Central memory CD4-positive, alpha-beta T cell (primary cell): ENCODE measurements at regions not wholly inside any gene's neighbourhood (a gene's known extent, or its start where the extent isn't known, plus 50 kb on each side); places are given as distances from the start of the nearest gene placed in this dataset.
"Not testable (repeated sequence)": the region's sequence is repeated elsewhere in the genome, so short reads cannot be mapped to it uniquely, and the experiment has no call there.

Experiments used
- DNase-seq: peaks from one replicate; pipeline ENCODE4 v3.0.0; 2022

DNA sequence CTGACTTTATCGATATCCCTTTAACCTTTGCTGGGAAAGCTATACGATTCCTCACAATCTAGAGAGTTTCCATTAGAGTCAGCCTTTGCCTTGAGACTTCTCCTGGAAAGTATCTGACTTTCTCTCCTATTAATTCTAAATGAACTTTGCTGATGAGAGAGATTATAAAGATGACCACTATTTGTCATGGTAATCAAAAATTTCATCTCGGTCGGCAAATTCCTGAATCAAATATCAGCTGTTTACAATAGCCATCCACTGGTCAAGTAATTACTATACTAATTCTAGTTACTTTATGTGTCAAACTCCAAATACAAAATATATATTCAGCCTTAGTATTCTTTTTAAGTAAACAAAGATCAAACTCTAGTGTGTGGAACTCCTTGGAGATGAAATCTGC, 164.4 kb upstream of the ITGA1 start:
- DNase-seq, result no peak

DNA sequence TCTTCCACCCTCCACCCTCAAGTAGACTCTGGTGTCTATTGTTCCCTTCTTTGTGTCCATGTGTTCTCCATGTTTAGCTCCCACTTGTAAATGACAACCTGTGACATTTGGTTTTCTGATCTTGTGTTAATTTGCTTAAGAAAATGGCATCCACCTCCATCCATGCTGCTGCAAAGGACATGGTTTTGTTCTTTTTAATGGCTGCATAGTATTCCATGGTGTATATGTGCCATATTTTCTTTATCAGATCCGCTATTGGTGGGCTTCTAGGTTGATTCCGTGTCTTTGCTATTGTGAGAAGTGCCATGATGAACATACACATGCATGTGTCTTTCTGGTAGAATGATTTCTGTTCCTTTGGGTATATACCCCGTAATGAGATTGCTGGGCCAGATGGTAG, 163.4 kb upstream of the ITGA1 start:
- no peak for DNase-seq

- DNase-seq, result no peak
Observed at GRCh38 chr5:52626312-52626711, 161.4 kb upstream of the ITGA1 start.

DNA sequence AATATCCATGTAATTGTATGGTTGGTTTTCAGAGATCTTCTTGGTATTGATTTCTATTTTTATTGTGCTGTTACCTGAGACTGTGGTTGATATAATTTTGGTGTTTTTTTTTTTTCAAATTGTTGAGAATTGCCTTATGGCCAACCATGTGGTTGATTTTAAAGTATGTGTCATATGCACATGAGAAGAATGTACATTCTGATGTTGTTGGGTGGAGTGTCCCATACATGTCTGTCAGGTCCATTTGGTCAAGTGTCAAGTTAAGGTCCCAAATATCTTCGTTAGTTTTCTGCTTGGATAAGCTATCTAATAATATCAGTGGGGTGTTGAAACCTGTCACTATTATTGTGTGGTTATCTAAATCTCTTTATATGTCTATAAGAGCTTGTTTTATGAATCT, 160.0 kb upstream of the ITGA1 start:
- DNase-seq, result no peak

GRCh38 chr5:52632281-52632680, 155.4 kb upstream of the ITGA1 start:
- DNase-seq, result no peak

- DNase-seq, result not testable (repeated sequence)
Observed at GRCh38 chr5:52634171-52634570, 153.5 kb upstream of the ITGA1 start.

GRCh38 chr5:52638732-52639131, 149.0 kb upstream of the ITGA1 start:
- DNase-seq, result no peak

DNA sequence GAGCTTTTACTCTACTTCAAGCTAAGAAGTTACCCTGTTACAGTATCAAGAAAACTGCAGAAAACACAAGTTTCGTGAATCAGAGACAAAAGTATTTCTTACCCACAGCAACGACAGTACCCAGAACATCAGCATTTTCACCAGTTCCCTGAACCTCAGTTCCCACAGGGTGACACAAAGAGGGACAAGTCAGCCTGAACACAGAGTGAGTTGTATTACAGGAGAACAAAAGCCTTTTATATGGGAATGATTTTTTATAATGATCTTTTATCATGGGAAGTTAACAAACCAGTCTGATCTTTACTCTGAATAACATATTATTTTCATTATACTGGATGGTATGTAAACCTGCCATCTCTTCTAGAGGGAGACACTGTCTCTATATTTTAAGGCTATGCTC, 139.0 kb upstream of the ITGA1 start:
- no peak for DNase-seq

- DNase-seq, result no peak
Observed at GRCh38 chr5:52655163-52655562, 132.6 kb upstream of the ITGA1 start.

- no peak for DNase-seq
Observed at GRCh38 chr5:52656569-52657246, 131.0 kb upstream of the ITGA1 start.

DNA sequence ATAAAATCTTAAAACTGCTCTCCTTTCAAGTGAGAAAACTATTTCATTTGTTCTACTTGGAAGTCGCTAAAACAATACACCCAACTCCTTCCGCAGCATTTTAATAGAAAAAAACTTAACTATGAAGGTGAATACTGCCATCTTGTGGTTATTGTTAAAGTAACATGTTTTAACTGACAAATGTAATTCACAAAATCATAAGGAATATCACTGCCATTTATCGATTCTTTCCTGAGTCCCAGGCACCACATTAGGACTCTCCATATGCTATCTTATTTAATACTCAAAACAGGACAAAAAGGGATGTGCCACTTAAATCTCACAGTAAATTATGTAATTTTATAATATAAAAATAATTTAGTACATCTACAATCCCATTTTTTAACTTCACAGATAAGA, 130.5 kb upstream of the ITGA1 start:
- peak; percentile 38 for DNase-seq

- no peak for DNase-seq
Observed at GRCh38 chr5:52658246-52658645, 129.5 kb upstream of the ITGA1 start.

GRCh38 chr5:52660621-52661020, 127.1 kb upstream of the ITGA1 start:
- DNase-seq, result no peak

GRCh38 chr5:52661903-52662595, 125.7 kb upstream of the ITGA1 start:
- no peak for DNase-seq

- no peak for DNase-seq
Observed at GRCh38 chr5:52665559-52665958, 122.2 kb upstream of the ITGA1 start.

DNA sequence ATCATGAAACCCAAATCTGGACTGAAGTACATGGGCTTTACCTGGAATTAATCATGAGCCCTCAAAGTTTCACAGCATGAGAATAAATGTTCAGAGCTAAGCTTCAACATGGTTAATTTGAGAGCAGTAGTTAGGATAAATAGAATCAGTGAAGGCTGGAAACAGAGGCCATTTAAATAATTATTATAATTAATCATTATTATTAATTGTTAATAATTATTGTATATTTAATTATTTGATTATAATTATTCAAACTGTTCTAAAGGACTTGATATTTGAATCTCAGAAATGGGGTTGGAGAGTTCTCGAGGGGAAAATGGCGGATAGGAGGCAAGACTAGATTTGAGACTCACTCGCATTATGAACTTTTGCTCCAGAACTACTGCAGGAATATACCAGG, 119.6 kb upstream of the ITGA1 start:
- no peak for DNase-seq

GRCh38 chr5:52668544-52669185, 119.1 kb upstream of the ITGA1 start:
- DNase-seq, result no peak

- no peak for DNase-seq
Observed at GRCh38 chr5:52672459-52672858, 115.3 kb upstream of the ITGA1 start.

DNA sequence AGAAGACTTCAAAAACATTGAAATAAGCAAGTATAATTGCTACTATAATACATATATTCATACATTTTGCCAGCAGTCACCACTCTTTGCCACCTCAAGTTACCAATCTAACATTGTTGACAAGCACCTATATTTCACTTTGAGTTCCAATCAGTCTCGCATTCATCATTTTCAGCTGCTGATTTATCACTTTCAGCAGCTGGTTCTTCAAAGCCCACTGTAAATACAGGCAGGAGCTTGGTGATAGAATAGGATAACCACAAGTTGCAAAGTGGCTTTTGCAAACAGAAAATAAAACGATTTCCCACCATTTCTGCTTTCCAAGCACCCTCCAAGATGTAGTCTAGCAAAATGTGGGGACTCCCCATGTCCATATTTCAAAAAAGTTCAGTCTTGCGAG, 114.2 kb upstream of the ITGA1 start:
- DNase-seq, result no peak

- DNase-seq, result no peak
Observed at GRCh38 chr5:52674815-52675545, 112.7 kb upstream of the ITGA1 start.

- DNase-seq, result no peak
Observed at GRCh38 chr5:52682492-52682891, 105.2 kb upstream of the ITGA1 start.

- DNase-seq, result no peak
Observed at GRCh38 chr5:52684051-52684450, 103.7 kb upstream of the ITGA1 start.

DNA sequence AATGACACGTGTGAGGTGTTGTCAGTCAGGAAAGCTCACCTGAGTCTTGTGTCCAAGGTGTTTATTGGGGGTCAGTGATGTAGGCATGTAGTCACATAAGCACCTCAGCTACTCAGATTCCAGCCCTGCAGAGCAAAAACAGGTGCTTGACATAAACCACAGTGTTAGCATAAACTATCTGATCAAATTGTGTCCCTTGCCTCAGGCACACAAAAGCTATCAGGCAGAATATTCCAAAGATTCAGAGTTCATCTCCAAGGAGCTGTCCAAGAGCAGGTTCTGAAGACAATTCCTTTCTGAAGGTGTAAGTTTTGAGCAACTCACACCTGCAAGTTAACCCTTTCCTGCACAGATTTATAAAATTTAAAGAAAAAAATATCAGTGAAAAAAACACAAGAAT, 102.2 kb upstream of the ITGA1 start:
- DNase-seq, result no peak

DNA sequence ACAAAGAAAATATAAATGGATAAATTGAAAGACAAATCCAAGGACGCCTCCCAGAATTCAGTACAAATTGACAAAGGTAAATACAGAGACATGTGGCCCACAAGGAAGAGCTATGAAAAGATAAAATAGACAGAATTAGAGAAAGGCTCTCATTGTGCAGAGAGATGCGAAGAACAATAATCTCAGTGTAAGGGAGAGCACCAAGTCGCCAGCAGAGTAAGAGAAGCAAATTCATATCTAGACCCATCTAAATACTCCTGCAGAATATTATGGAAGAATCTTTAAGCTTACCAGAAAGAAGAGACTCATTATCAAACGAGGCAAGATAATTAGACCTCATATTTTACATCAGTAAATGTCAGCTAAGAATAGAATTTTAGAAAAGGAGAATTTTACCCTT, 101.7 kb upstream of the ITGA1 start:
- no peak for DNase-seq
